ENCODE measurements at regions not wholly inside any gene's neighbourhood (a gene's known extent, or its start where the extent isn't known, plus 50 kb on each side); places are given as distances from the start of the nearest gene placed in this dataset.

- no peak for DNase-seq
- no peak overlapping the region for H2AFZ ChIP-seq (ENCODE audit: low read depth, low read length)
Measured at GRCh38 chr18:46260016-46260878, 156.1 kb downstream of the HAUS1 start.

GRCh38 chr18:46260879-46261143 lies 156.6 kb downstream of the HAUS1 start:
- no peaks in the 10 kb centered on the region for H3K27me3 ChIP-seq (ENCODE audit: insufficient read depth, low read length, poor library complexity)
- no peak overlapping the region for H3K4me2 ChIP-seq (ENCODE audit: insufficient read depth, low read length)
- H2AFZ ChIP-seq (ENCODE audit: low read depth, low read length) = no peak overlapping the region
- H3K36me3 ChIP-seq (ENCODE audit: insufficient read depth, low read length) = peaks cover 54% of the 10 kb centered on the region
- H4K20me1 ChIP-seq (ENCODE audit: insufficient read depth, low read length) = peaks cover 13% of the 10 kb centered on the region
- no peak for DNase-seq
- no peaks in the 10 kb centered on the region for H3K4me1 ChIP-seq (ENCODE audit: insufficient read depth, low read length)
- no peak overlapping the region for H3K27ac ChIP-seq (ENCODE audit: low read length)
- no peaks in the 10 kb centered on the region for H3K9me3 ChIP-seq (ENCODE audit: insufficient read depth, low read length, severe bottlenecking)
- no peak overlapping the region for H3K4me3 ChIP-seq (ENCODE audit: low read depth in 1 of 2, low read length in 2 of 2)
- no peak for ATAC-seq (ENCODE audit: insufficient read depth, low read depth)
- no peak overlapping the region for H3K9ac ChIP-seq (ENCODE audit: low read depth, low read length)
- H3K79me2 ChIP-seq (ENCODE audit: insufficient read depth, low read length) = peaks cover 62% of the 10 kb centered on the region
- no peak for TF ChIP-seq CTCF (IDR thresholded peaks at IDR 0.05; ENCODE audit: borderline replicate concordance, extremely low read depth, low read length, poor library complexity, severe bottlenecking)
- no peak for TF ChIP-seq EZH2 (IDR thresholded peaks at IDR 0.05; ENCODE audit: borderline replicate concordance, low read depth, low read length, severe bottlenecking)

More at GRCh38 chr18:46260016-46260878, 156.1 kb downstream of the HAUS1 start:
- Histone ChIP-seq H3K36me3 (ENCODE audit: insufficient read depth, low read length) (peaks cover 51% of the 10 kb centered on the region), H3K9me3 (ENCODE audit: insufficient read depth, low read length, severe bottlenecking) (no peaks in the 10 kb centered on the region), H3K27ac (ENCODE audit: low read length) (no peak overlapping the region), H3K27me3 (ENCODE audit: insufficient read depth, low read length, poor library complexity) (no peaks in the 10 kb centered on the region), H3K4me3 (ENCODE audit: low read depth in 1 of 2, low read length in 2 of 2) (no peak overlapping the region), H3K79me2 (ENCODE audit: insufficient read depth, low read length) (peaks cover 65% of the 10 kb centered on the region), H4K20me1 (ENCODE audit: insufficient read depth, low read length) (peaks cover 13% of the 10 kb centered on the region), H3K4me2 (ENCODE audit: insufficient read depth, low read length) (no peak overlapping the region), H3K9ac (ENCODE audit: low read depth, low read length) (no peak overlapping the region), H3K4me1 (ENCODE audit: insufficient read depth, low read length) (no peaks in the 10 kb centered on the region)
- no peak for ATAC-seq (ENCODE audit: insufficient read depth, low read depth)
- TF ChIP-seq CTCF (IDR thresholded peaks at IDR 0.05; ENCODE audit: borderline replicate concordance, extremely low read depth, low read length, poor library complexity, severe bottlenecking) (no peak), EZH2 (IDR thresholded peaks at IDR 0.05; ENCODE audit: borderline replicate concordance, low read depth, low read length, severe bottlenecking) (no peak)

GRCh38 chr18:46261799-46262198 lies 157.6 kb downstream of the HAUS1 start:
- no peak for DNase-seq
- Histone ChIP-seq H3K4me2 (ENCODE audit: insufficient read depth, low read length) (no peak overlapping the region), H4K20me1 (ENCODE audit: insufficient read depth, low read length) (peaks cover 13% of the 10 kb centered on the region), H2AFZ (ENCODE audit: low read depth, low read length) (no peak overlapping the region), H3K27me3 (ENCODE audit: insufficient read depth, low read length, poor library complexity) (no peaks in the 10 kb centered on the region), H3K9ac (ENCODE audit: low read depth, low read length) (no peak overlapping the region), H3K79me2 (ENCODE audit: insufficient read depth, low read length) (peaks cover 52% of the 10 kb centered on the region), H3K27ac (ENCODE audit: low read length) (no peak overlapping the region), H3K36me3 (ENCODE audit: insufficient read depth, low read length) (peaks cover 58% of the 10 kb centered on the region), H3K4me1 (ENCODE audit: insufficient read depth, low read length) (no peaks in the 10 kb centered on the region), H3K4me3 (ENCODE audit: low read depth in 1 of 2, low read length in 2 of 2) (no peak overlapping the region), H3K9me3 (ENCODE audit: insufficient read depth, low read length, severe bottlenecking) (no peaks in the 10 kb centered on the region)
- no peak for TF ChIP-seq CTCF (IDR thresholded peaks at IDR 0.05; ENCODE audit: borderline replicate concordance, extremely low read depth, low read length, poor library complexity, severe bottlenecking)
- TF ChIP-seq EZH2 (IDR thresholded peaks at IDR 0.05; ENCODE audit: borderline replicate concordance, low read depth, low read length, severe bottlenecking) = no peak
- ATAC-seq (ENCODE audit: insufficient read depth, low read depth) = no peak

Measured in DND-41 (cell line).